Vagina (tissue), 2 donors: ENCODE measurements at regions not wholly inside any gene's neighbourhood (a gene's known extent, or its start where the extent isn't known, plus 50 kb on each side); places are given as distances from the start of the nearest gene placed in this dataset.

Experiments used
- CTCF ChIP-seq, 3 experiments: fragments of 450-650 bp in 2 of 3; fragments of 200-600 bp in 1 of 3; sonication (generic) in 1 of 3; IDR thresholded peaks; one replicate each; pipeline ENCODE4 v1.5.1; 2017 to 2019; ENCODE audit warnings: antibody characterized with exemption in 3 of 3, mild to moderate bottlenecking in 2 of 3, moderate library complexity in 2 of 3
- POLR2AphosphoS5 ChIP-seq, 2 donors: sonication (generic); formaldehyde crosslinking; IDR thresholded peaks; one replicate each; pipeline ENCODE4 v1.9.0; 2017; ENCODE audit warnings: antibody characterized with exemption in 2 of 2, mild to moderate bottlenecking in 2 of 2, low read depth in 1 of 2; ENCODE audit not compliant: insufficient read depth in 1 of 2

GRCh38 chr5:164772122-164772521 lies 1266.7 kb downstream of the MAT2B start:
- TF ChIP-seq CTCF (IDR thresholded peaks at IDR 0.05) (no peak), POLR2AphosphoS5 (IDR thresholded peaks at IDR 0.05; ENCODE audit: insufficient read depth in 1 of 2, low read depth in 1 of 2) (no peak)
